ENCODE measurements at regions not wholly inside any gene's neighbourhood (a gene's known extent, or its start where the extent isn't known, plus 50 kb on each side); places are given as distances from the start of the nearest gene placed in this dataset.
"Not testable (repeated sequence)": the region's sequence is repeated elsewhere in the genome, so short reads cannot be mapped to it uniquely, and the experiment has no call there.

DNA sequence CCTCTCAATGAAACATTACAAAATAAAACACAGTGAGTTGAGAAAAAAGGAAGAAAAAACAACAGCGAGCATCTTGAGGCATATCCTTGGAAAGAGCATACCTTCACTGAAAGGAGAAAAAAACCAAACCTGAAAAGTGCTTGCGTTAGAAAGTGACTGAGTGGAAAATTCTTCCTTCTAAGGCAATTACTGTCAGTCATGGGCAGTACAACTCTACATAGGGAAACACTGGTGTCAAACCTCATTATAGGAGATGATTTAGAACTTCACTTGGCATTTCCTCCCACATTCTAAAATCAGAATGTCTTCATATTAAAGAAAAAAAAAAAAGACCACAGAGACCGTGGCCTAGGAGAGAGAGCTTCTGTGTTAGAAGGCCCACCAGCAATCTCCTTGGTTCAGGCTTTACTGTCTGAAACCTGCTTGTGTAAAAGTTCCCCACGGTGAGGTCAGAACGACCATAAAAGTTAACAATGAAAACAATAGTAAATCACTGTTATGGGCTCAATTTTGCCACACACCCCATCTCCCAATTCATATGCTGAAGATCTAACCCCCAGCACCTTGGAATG is 91.1 kb upstream of the CRY1 start:
- H3K27ac ChIP-seq, result no peak overlapping the region
- TF ChIP-seq, protein P1, sequence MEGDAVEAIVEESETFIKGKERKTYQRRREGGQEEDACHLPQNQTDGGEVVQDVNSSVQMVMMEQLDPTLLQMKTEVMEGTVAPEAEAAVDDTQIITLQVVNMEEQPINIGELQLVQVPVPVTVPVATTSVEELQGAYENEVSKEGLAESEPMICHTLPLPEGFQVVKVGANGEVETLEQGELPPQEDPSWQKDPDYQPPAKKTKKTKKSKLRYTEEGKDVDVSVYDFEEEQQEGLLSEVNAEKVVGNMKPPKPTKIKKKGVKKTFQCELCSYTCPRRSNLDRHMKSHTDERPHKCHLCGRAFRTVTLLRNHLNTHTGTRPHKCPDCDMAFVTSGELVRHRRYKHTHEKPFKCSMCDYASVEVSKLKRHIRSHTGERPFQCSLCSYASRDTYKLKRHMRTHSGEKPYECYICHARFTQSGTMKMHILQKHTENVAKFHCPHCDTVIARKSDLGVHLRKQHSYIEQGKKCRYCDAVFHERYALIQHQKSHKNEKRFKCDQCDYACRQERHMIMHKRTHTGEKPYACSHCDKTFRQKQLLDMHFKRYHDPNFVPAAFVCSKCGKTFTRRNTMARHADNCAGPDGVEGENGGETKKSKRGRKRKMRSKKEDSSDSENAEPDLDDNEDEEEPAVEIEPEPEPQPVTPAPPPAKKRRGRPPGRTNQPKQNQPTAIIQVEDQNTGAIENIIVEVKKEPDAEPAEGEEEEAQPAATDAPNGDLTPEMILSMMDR (IDR thresholded peaks at IDR 0.05), result no peak
- no peak overlapping the region for H3K4me3 ChIP-seq
- no peak for DNase-seq (ENCODE audit: low spot score)

GRCh38 chr12:107196681-107197080 is 103.3 kb upstream of the CRY1 start:
- Histone ChIP-seq H3K4me3 (no peak overlapping the region), H3K27ac (no peak overlapping the region)
- TF ChIP-seq, protein P1 (IDR thresholded peaks at IDR 0.05), result no peak
- no peak for DNase-seq (ENCODE audit: low spot score)

DNA sequence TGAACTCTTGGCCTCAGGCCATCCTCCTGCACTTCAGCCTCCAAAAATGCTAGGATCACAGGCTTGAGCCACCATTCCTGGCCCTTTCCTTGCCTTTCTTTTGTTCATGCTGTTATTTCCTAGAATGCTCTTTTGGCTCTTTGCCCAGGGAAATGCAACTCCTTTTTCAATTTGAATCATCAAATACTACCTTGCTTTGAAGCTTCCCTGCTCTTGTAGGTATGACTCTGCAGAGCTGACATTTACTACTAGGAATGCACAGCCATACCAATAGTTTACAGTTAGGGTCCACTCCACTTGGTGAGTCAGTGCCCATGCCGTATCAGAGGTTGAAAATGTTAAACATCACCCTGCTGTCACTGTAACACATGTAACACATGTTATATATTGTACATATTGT is 107.0 kb upstream of the CRY1 start:
- H3K27ac ChIP-seq, result no peak overlapping the region
- TF ChIP-seq, protein P1 (IDR thresholded peaks at IDR 0.05), result no peak
- no peak for DNase-seq (ENCODE audit: low spot score)
- H3K4me3 ChIP-seq, result no peak overlapping the region

GRCh38 chr12:107207931-107208525 is 114.7 kb upstream of the CRY1 start:
- Histone ChIP-seq H3K27ac (no peak overlapping the region), H3K4me3 (no peak overlapping the region)
- no peak for DNase-seq (ENCODE audit: low spot score)
- TF ChIP-seq, protein P1 (IDR thresholded peaks at IDR 0.05), result no peak

GRCh38 chr12:107209700-107210099 is 116.4 kb upstream of the CRY1 start:
- H3K4me3 ChIP-seq; H3K27ac ChIP-seq; DNase-seq (ENCODE audit: low spot score): not testable (repeated sequence)

DNA sequence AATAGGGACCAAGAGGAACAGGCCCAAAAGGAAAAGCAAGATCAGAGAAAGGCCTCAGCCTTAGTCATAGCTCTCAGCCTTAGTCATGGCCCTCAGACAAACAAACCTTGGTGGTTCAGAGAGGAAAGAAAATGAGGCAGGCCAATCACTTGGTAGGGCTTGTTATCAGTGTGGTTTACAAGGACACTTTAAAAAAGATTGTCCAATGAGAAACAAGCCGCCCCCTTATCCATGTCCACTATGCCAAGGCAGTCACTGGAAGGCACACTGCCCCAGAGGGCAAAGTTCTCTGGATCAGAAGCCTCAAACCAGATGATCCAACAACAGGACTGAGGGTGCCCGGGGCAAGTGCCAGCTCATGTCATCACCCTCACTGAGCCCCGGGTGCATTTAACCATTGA is 121.0 kb upstream of the CRY1 start:
- not testable (repeated sequence) for H3K4me3 ChIP-seq; DNase-seq (ENCODE audit: low spot score); H3K27ac ChIP-seq

DNA sequence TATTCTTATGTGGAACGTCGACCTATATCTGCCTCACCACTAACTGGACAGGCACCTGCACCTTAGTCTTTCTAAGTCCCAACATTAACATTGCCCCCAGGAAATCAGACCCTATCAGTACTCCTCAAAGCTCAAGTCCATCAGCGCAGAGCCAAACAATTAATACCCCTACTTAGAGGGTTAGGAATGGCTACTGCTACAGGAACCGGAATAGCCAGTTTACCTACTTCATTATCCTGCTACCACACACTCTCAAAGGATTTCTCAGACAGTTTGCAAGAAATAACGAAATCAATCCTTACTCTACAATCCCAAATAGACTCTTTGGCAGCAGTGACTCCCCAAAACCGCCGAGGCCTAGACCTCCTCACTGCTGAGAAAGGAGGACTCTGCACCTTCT is 123.1 kb upstream of the CRY1 start:
- H3K27ac ChIP-seq; H3K4me3 ChIP-seq; DNase-seq (ENCODE audit: low spot score): not testable (repeated sequence)

DNA sequence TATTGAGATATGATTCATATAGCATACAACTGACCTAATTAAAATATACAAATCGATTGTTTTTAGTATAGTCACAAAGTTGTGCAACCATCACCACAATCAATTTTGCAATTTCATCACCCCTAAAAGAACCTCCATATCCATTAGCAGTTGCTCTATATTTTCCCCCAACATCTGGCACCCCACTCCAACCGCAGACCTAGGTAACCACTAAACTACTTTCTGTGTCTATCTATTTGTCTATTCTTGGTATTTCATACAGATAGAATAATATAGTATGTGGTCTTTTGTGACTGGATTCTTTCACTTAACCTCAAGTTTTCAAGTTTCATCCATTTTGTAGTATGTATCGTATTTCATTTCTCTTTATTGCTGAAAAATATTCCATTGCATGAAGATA is 126.0 kb upstream of the CRY1 start:
- no peak overlapping the region for H3K4me3 ChIP-seq
- TF ChIP-seq, protein P1 (IDR thresholded peaks at IDR 0.05), result no peak
- H3K27ac ChIP-seq, result no peak overlapping the region
- no peak for DNase-seq (ENCODE audit: low spot score)

- no peak overlapping the region for H3K4me3 ChIP-seq
- no peak for DNase-seq (ENCODE audit: low spot score)
- H3K27ac ChIP-seq, result no peak overlapping the region
- TF ChIP-seq, protein P1 (IDR thresholded peaks at IDR 0.05), result no peak
Observed at GRCh38 chr12:107221913-107222312, 128.6 kb upstream of the CRY1 start.
